Ectodermal cell (in vitro differentiated cells): ENCODE measurements at regions not wholly inside any gene's neighbourhood (a gene's known extent, or its start where the extent isn't known, plus 50 kb on each side); places are given as distances from the start of the nearest gene placed in this dataset.

ENCODE experiments used
- H3K27ac ChIP-seq: 2 replicates; pipeline ENCODE4 v1.7.0; 2013; ENCODE audit warnings: mild to moderate bottlenecking, low read depth, low read length; ENCODE audit not compliant: insufficient read depth, poor library complexity, severe bottlenecking
- H3K27me3 ChIP-seq: 2 replicates; pipeline ENCODE4 v1.7.0; 2013; ENCODE audit warnings: mild to moderate bottlenecking, low read length; ENCODE audit not compliant: insufficient read depth, control insufficient read depth, poor library complexity, severe bottlenecking
- H3K36me3 ChIP-seq: one replicate; pipeline ENCODE4 v1.7.0; 2013; ENCODE audit warnings: low read length; ENCODE audit not compliant: control insufficient read depth, insufficient read depth
- H3K4me1 ChIP-seq: one replicate; pipeline ENCODE4 v1.7.0; 2013; ENCODE audit warnings: low read length; ENCODE audit not compliant: control insufficient read depth, insufficient read depth
- H3K4me3 ChIP-seq: 2 replicates; pipeline ENCODE4 v1.7.0; 2013; ENCODE audit warnings: low read depth, low read length, control low read depth; ENCODE audit not compliant: insufficient read depth
- H3K9me3 ChIP-seq: 2 replicates; pipeline ENCODE4 v1.7.0; 2013; ENCODE audit warnings: mild to moderate bottlenecking, low read length, moderate library complexity; ENCODE audit not compliant: control insufficient read depth
- WGBS, 2 experiments: methylation state at CpG; one replicate each; pipeline ENCODE4 v1.1.7; 2013; ENCODE audit warnings: missing lambda C conversion rate in 2 of 2; 5-methylcytosine and 5-hydroxymethylcytosine counted together

DNA sequence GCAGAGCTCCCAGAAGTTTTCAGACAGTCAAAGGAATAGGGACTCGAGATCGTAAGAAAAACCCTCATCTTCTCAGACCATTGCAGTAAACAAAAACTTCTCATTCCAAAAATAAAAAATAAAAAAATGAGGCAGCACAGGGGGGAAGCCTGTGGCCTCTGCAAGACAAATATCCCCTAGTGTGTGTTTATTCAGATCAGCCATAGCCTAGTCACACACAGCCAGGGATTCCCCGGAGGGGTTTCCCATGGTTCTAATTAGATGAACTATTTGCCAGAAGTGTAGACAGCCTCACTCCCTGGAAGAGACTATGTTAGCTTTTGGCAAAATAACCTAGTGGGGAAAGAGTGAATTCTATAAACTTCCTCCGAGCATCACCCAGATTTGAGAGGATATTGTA lies 122.9 kb upstream of the KLF7 start:
- Histone ChIP-seq H3K27ac (no peak overlapping the region), H3K27me3 (no peaks in the 10 kb centered on the region), H3K4me3 (no peak overlapping the region), H3K36me3 (no peaks in the 10 kb centered on the region), H3K4me1 (peaks cover 5% of the 10 kb centered on the region), H3K9me3 (no peaks in the 10 kb centered on the region)
- WGBS, 2 experiments = 65 to 73% methylated on average over 4 of the region's 4 CpGs

- Histone ChIP-seq H3K4me3 (no peak overlapping the region), H3K36me3 (no peaks in the 10 kb centered on the region), H3K4me1 (peaks cover 4% of the 10 kb centered on the region), H3K27ac (no peak overlapping the region), H3K27me3 (no peaks in the 10 kb centered on the region), H3K9me3 (no peaks in the 10 kb centered on the region)
- WGBS, 2 experiments = 88 to 91% methylated on average over 2 of the region's 2 CpGs
Measured at GRCh38 chr2:207289295-207290018, 123.7 kb upstream of the KLF7 start.

GRCh38 chr2:207290833-207291624 lies 125.3 kb upstream of the KLF7 start:
- 90 to 99% methylated on average over 2 to 5 of the region's 5 CpGs for WGBS, 2 experiments
- Histone ChIP-seq H3K4me3 (no peak overlapping the region), H3K27me3 (no peaks in the 10 kb centered on the region), H3K9me3 (no peaks in the 10 kb centered on the region), H3K27ac (no peak overlapping the region), H3K36me3 (no peaks in the 10 kb centered on the region), H3K4me1 (no peaks in the 10 kb centered on the region)

- WGBS, 2 experiments = 90 to 97% methylated on average over 2 to 4 of the region's 5 CpGs
- Histone ChIP-seq H3K4me1 (peaks cover 4% of the 10 kb centered on the region), H3K27me3 (no peaks in the 10 kb centered on the region)
Measured at GRCh38 chr2:207291625-207292252, 126.0 kb upstream of the KLF7 start.

DNA sequence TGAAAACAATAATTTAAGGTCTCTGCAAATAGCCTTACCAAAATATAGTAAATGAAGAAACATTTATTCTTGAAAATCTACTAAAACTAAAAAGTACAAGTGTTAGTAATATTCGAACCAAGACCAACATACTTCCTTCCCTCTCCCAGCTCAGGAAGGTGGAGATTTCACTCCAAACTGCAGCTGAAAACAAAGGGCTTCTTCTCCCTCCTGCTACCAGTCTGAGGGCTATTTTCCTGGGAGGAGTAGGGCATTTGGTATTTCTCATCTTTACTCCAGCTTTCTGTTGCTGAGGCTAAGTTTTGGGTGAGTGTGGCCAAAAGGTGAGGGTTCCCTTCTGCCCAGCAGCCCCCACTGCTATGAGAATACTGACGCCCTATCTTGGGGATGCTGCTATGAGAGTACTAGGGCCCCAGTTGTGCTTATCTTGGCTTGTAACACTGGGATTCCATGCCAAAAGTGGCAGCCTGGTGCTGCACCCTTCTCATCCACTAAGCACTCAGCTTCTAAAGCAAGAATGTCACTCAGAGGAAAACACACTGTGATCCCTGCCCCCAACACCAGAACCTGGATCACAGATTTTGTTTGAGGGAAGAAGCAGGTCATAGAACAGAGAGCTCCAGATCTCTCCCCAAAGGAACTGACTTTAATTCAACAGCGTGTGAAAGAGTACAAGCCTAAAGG lies 130.7 kb upstream of the KLF7 start:
- no peaks in the 10 kb centered on the region for H3K27me3 ChIP-seq
- H3K36me3 ChIP-seq = no peaks in the 10 kb centered on the region
- H3K4me1 ChIP-seq = peaks cover 5% of the 10 kb centered on the region
- WGBS, 2 experiments = 81 to 89% methylated on average over 2 to 3 of the region's 3 CpGs
- no peaks in the 10 kb centered on the region for H3K9me3 ChIP-seq
- H3K27ac ChIP-seq = no peak overlapping the region
- H3K4me3 ChIP-seq = no peak overlapping the region

More at GRCh38 chr2:207291625-207292252, 126.0 kb upstream of the KLF7 start:
- Histone ChIP-seq H3K27ac (no peak overlapping the region), H3K9me3 (no peaks in the 10 kb centered on the region), H3K4me3 (no peak overlapping the region), H3K36me3 (no peaks in the 10 kb centered on the region)

GRCh38 chr2:207300817-207301216 lies 135.1 kb upstream of the KLF7 start:
- H3K9me3 ChIP-seq = no peaks in the 10 kb centered on the region
- WGBS, 2 experiments = 80% methylated on average over 1 of the region's 1 CpG; no CpG with 5 or more reads in 1 of the 2 experiments
- H3K36me3 ChIP-seq = no peaks in the 10 kb centered on the region
- no peak overlapping the region for H3K4me3 ChIP-seq
- H3K27ac ChIP-seq = no peak overlapping the region
- H3K4me1 ChIP-seq = peaks cover 5% of the 10 kb centered on the region
- no peaks in the 10 kb centered on the region for H3K27me3 ChIP-seq

GRCh38 chr2:207304761-207305160 lies 139.0 kb upstream of the KLF7 start:
- Histone ChIP-seq H3K27me3 (no peaks in the 10 kb centered on the region), H3K27ac (no peak overlapping the region), H3K4me1 (no peaks in the 10 kb centered on the region), H3K36me3 (no peaks in the 10 kb centered on the region), H3K9me3 (no peaks in the 10 kb centered on the region), H3K4me3 (no peak overlapping the region)
- 79 to 84% methylated on average over 5 of the region's 5 CpGs for WGBS, 2 experiments

GRCh38 chr2:207308519-207309224 lies 142.9 kb upstream of the KLF7 start:
- H3K4me3 ChIP-seq = no peak overlapping the region
- no peak overlapping the region for H3K27ac ChIP-seq
- 92 to 94% methylated on average over 3 of the region's 3 CpGs for WGBS, 2 experiments
- no peaks in the 10 kb centered on the region for H3K27me3 ChIP-seq
- H3K36me3 ChIP-seq = no peaks in the 10 kb centered on the region
- H3K9me3 ChIP-seq = no peaks in the 10 kb centered on the region
- H3K4me1 ChIP-seq = no peaks in the 10 kb centered on the region

DNA sequence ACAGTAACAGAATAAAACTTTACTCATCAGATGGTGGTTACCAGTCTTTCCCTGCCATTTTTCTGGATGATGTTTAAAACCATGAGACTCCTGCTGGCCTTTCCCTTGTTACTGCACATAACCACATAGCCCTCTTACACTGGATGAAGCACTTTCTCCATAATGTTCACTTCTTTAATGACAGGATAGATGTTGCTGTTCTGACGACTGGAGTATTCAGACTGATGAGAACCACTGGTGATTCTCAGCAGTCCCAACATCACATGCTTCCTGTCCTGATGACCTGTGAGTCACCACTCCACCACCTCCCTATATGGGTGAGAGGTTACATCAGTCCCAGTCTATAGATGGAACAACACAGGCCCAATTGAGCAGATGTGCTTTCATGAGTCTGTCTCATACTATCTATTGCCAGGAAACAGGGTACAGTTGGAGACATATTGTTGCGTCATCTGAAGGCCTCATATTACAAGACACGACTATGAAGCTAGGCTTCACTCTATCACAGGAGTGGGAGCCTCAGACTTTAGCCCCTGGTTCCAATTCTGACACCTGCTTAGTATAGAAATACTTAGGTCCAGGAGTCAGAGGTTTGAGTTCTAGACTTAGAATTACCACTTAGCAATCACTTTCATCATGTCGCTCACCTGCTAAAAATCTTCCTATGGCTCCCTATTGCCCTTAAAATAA lies 145.7 kb upstream of the KLF7 start:
- no peaks in the 10 kb centered on the region for H3K36me3 ChIP-seq
- H3K4me3 ChIP-seq = no peak overlapping the region
- 79% methylated on average over 4 of the region's 4 CpGs for WGBS, 2 experiments
- no peaks in the 10 kb centered on the region for H3K27me3 ChIP-seq
- H3K27ac ChIP-seq = no peak overlapping the region
- H3K9me3 ChIP-seq = no peaks in the 10 kb centered on the region
- no peaks in the 10 kb centered on the region for H3K4me1 ChIP-seq
